OCI-LY3 (cell line): ENCODE measurements at regions not wholly inside any gene's neighbourhood (a gene's known extent, or its start where the extent isn't known, plus 50 kb on each side); places are given as distances from the start of the nearest gene placed in this dataset.

ENCODE experiments used
- CTCF ChIP-seq: fragments of 200-600, 300-600 bp; sonication (generic); IDR thresholded peaks from 2 replicates; pipeline ENCODE4 v1.5.1; 2014; ENCODE audit warnings: antibody characterized with exemption, low read length, low read depth
- EZH2phosphoT487 ChIP-seq: fragments of 200-600 bp; shearing (Covaris generic); IDR thresholded peaks from 2 replicates; pipeline ENCODE4 v1.6.1; 2018; ENCODE audit warnings: antibody characterized with exemption, mixed run types, low read depth

DNA sequence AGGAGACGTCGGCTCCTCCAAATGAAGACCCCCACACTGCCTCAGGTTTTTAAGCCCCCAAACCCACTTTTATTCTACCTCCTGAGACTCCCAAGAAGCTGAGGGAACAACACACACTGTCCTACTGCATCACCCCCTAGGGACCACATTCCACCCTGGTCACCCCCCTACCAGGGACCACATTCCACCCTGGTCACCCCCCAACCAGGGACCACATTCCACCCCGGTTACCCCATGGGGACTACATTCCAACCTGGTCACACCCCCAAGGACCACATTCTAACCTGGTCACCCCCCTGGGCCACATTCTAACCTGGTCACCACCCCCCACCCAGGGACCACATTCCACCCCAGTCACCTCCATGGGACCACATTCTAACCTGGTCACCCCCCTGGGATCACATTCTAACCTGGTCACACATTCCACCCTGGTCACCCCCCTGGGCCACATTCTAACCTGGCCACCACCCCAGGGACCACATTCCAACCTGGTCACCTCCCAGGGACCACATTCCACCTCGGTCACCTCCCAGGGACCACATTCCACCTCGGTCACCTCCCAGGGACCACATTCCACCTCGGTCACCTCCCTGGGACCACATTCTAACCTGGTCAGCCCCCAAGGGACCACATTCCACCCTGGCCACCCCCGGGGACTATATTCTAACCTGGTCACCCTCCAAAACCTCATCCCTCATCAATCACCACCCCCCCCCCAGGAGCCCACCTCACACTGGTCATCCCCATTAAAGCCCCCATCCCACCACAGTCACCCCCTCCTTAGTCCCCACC lies 587.6 kb downstream of the NPHP4 start:
- no peak for TF ChIP-seq CTCF
- no peak for TF ChIP-seq EZH2phosphoT487
